Pancreas (tissue), 10 donors: ENCODE measurements at regions not wholly inside any gene's neighbourhood (a gene's known extent, or its start where the extent isn't known, plus 50 kb on each side); places are given as distances from the start of the nearest gene placed in this dataset.

Experiments
- ATAC-seq, 4 donors: fragments of 200-7000 bp; cut with Tn5 transposase; one replicate each; pipeline versions ENCODE4 v1.8.0 to v1.9.1; 2020; ENCODE audit warnings: mild to moderate bottlenecking in 4 of 4, moderate library complexity in 4 of 4
- DNase-seq, 6 donors: peaks; one replicate each; pipeline ENCODE4 v3.0.0-alpha.2; 2020
- FAIRE-seq: peaks from 2 replicates; lab custom pipeline; 2012; peaks lifted over from hg19 to GRCh38; lab: Jason Lieb, UNC
- H3K27ac ChIP-seq, 4 donors: fragments of 200-600 bp; sonication (generic); 1 replicate in 3 of 4; 2 replicates in 1 of 4; pipeline versions ENCODE4 v1.5.0 to v1.8.0; 2020
- H3K27me3 ChIP-seq, 4 donors: fragments of 200-600 bp; one replicate each; pipeline ENCODE4 v1.8.0; 2021
- H3K36me3 ChIP-seq, 3 donors: fragments of 200-600 bp; sonication (generic) in 1 of 3; one replicate each; pipeline versions ENCODE4 v1.5.0 to v1.8.0; 2020 to 2021
- H3K4me1 ChIP-seq, 3 donors: fragments of 200-600 bp; one replicate each; pipeline ENCODE4 v1.8.0; 2021
- H3K4me3 ChIP-seq, 4 donors: fragments of 200-600 bp; sonication (generic) in 2 of 4; one replicate each; pipeline versions ENCODE4 v1.5.0 to v1.8.0; 2020 to 2021
- H3K9me3 ChIP-seq, 4 donors: fragments of 200-600 bp; one replicate each; pipeline ENCODE4 v1.8.0; 2021
- CTCF ChIP-seq, 4 donors: fragments of 200-600 bp; sonication (generic) in 3 of 4; IDR thresholded peaks; one replicate each; pipeline versions ENCODE4 v1.5.0 to v1.8.0; 2021; ENCODE audit warnings: antibody characterized with exemption in 4 of 4
- WGBS, 2 donors: extraction: QIAGEN DNeasy Blood & Tissue Kit; methylation state at CpG; one replicate each; pipeline ENCODE4 v1.1.7; 2013; 5-methylcytosine and 5-hydroxymethylcytosine counted together
- intact Hi-C, 3 donors: fragments of 100-400 bp; cut with DNase I; formaldehyde crosslinking; loops; one replicate each; pipeline versions ENCODE4 v1.11.1 to v1.14.2; 2022
- donor health status: healthy with polysubstance abuse.
- donor health status: DM: no; HTN: no; CAD: no; lungs with moderate emphysema.
- donor health status: DM: no; HTN: no; CAD: no.
- donor health status: control.
- donor health status: control.
- donor health status: Bipolar disorder and iron deficiency.
- donor health status: DM: yes; HTN: yes; CAD: no.
- donor health status: DM: no; HTN: no; CAD: no.
- donor health status: DM: no; HTN: no; CAD: no.
- donor health status: DM: yes; HTN: yes; CAD: no.

- no peak for FAIRE-seq
- 84 to 91% methylated on average over 4 of the region's 4 CpGs for WGBS, 2 donors
- Histone ChIP-seq H3K27me3 (no peaks in the 10 kb centered on the region), H3K4me1 (no peaks in the 10 kb centered on the region), H3K9me3 (no peaks in the 10 kb centered on the region), H3K4me3 (no peak overlapping the region), H3K36me3 (no peaks in the 10 kb centered on the region), H3K27ac (no peak overlapping the region)
- no peak for ATAC-seq
- no peak for DNase-seq
- no peak for TF ChIP-seq CTCF (IDR thresholded peaks at IDR 0.05)
- intact Hi-C loops: no loop called here
These were observed 160.5 kb upstream of the NSMCE3 start for GRCh38 chr15:29430124-29430523.

GRCh38 chr15:29429584-29429983 is 160.0 kb upstream of the NSMCE3 start:
- TF ChIP-seq CTCF (IDR thresholded peaks at IDR 0.05): no peak
- no peak overlapping the region for H3K4me3 ChIP-seq
- H3K27ac ChIP-seq: no peak overlapping the region
- H3K36me3 ChIP-seq: no peaks in the 10 kb centered on the region
- no peaks in the 10 kb centered on the region for H3K9me3 ChIP-seq
- H3K27me3 ChIP-seq: no peaks in the 10 kb centered on the region
- no peak for ATAC-seq
- no peaks in the 10 kb centered on the region for H3K4me1 ChIP-seq
- intact Hi-C loops: no loop called here
- FAIRE-seq: no peak
- no peak for DNase-seq
- WGBS, 2 donors: 86 to 95% methylated on average over 13 of the region's 13 CpGs

- WGBS, 2 donors: 87 to 94% methylated on average over 7 of the region's 7 CpGs
- TF ChIP-seq CTCF (IDR thresholded peaks at IDR 0.05): no peak
- FAIRE-seq: no peak
- H3K27ac ChIP-seq: no peak overlapping the region
- H3K27me3 ChIP-seq: no peaks in the 10 kb centered on the region
- H3K36me3 ChIP-seq: no peaks in the 10 kb centered on the region
- DNase-seq: no peak
- intact Hi-C loops: no loop called here
- no peak overlapping the region for H3K4me3 ChIP-seq
- H3K9me3 ChIP-seq: no peaks in the 10 kb centered on the region
- no peak for ATAC-seq
- H3K4me1 ChIP-seq: no peaks in the 10 kb centered on the region
These were observed 159.4 kb upstream of the NSMCE3 start for GRCh38 chr15:29428925-29429573.

- Histone ChIP-seq H3K36me3 (no peaks in the 10 kb centered on the region), H3K27me3 (no peaks in the 10 kb centered on the region), H3K4me1 (no peaks in the 10 kb centered on the region), H3K9me3 (no peaks in the 10 kb centered on the region), H3K27ac (no peak overlapping the region), H3K4me3 (no peak overlapping the region)
- ATAC-seq: no peak
- no peak for DNase-seq
- peak; percentile 88 for FAIRE-seq
- TF ChIP-seq CTCF (IDR thresholded peaks at IDR 0.05): no peak
- intact Hi-C loops: no loop called here
These were observed 156.2 kb upstream of the NSMCE3 start for GRCh38 chr15:29425864-29426263.

- intact Hi-C loops: no loop called here
- ATAC-seq (no peak), DNase-seq (no peak), FAIRE-seq (no peak)
- Histone ChIP-seq H3K36me3 (no peaks in the 10 kb centered on the region), H3K27ac (no peak overlapping the region), H3K4me1 (no peaks in the 10 kb centered on the region), H3K27me3 (no peaks in the 10 kb centered on the region), H3K9me3 (no peaks in the 10 kb centered on the region), H3K4me3 (no peak overlapping the region)
- no peak for TF ChIP-seq CTCF (IDR thresholded peaks at IDR 0.05)
- WGBS, 2 donors: 82 to 93% methylated on average over 4 of the region's 4 CpGs
These were observed 154.5 kb upstream of the NSMCE3 start for GRCh38 chr15:29424118-29424517.
